Peyer's patch (tissue), 4 donors: ENCODE measurements at regions not wholly inside any gene's neighbourhood (a gene's known extent, or its start where the extent isn't known, plus 50 kb on each side); places are given as distances from the start of the nearest gene placed in this dataset.

Experiments used
- CTCF ChIP-seq, 6 experiments: fragments of 450-650 bp in 4 of 6; fragments of 200-600 bp in 2 of 6; sonication (generic) in 1 of 6; IDR thresholded peaks; one replicate each; pipeline ENCODE4 v1.5.1; 2017 to 2019; ENCODE audit warnings: antibody characterized with exemption in 6 of 6, mild to moderate bottlenecking in 3 of 6, moderate library complexity in 1 of 6
- POLR2A ChIP-seq, 2 donors: fragments of 450-650 bp; IDR thresholded peaks; one replicate each; pipeline ENCODE4 v1.5.1; 2017; ENCODE audit warnings: antibody characterized with exemption in 2 of 2, mild to moderate bottlenecking in 2 of 2, moderate library complexity in 2 of 2

GRCh38 chr6:163735076-163735475 is 320.6 kb downstream of the QKI start:
- no peak for TF ChIP-seq CTCF (IDR thresholded peaks at IDR 0.05)
- TF ChIP-seq POLR2A (IDR thresholded peaks at IDR 0.05): no peak
